HT1080 (cell line): ENCODE measurements at regions not wholly inside any gene's neighbourhood (a gene's known extent, or its start where the extent isn't known, plus 50 kb on each side); places are given as distances from the start of the nearest gene placed in this dataset.
"Not testable (repeated sequence)": the region's sequence is repeated elsewhere in the genome, so short reads cannot be mapped to it uniquely, and the experiment has no call there.

ENCODE experiments used
- DNase-seq: peaks from one replicate; pipeline ENCODE4 v3.0.0-alpha.2; 2015; ENCODE audit warnings: low read depth

DNA sequence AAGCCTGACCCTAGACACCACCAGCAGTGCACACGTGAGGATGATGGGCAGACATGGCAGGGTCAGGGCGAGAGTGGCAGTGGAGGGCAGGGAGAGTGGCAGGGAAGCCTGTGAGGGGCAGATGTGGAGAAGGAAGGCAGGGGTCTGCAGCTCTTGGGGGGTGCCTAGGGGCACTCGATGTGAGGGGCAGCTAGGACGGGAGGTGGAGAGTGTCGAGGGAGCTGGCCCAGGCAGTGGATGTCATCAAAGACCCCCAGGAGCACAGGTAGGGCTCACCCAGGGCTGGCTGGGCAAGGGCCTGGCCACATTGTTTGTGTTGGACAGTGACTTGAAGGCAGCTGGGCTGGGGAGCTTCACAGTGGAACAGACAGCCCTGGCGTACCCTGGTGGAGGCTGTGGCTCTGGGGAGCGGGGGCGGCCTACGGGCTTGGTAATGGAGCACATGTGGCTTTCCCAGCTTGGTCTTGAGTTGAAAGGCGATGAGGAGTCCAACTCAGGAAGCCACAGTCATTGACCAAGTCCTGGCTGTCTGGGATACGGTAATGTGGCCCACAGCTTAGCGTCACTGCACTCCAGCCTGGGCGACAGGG is 87.1 kb downstream of the RTP5 start:
- DNase-seq, result no peak

- no peak for DNase-seq
Measured at GRCh38 chr2:241957276-241957675, 87.7 kb downstream of the RTP5 start.

DNA sequence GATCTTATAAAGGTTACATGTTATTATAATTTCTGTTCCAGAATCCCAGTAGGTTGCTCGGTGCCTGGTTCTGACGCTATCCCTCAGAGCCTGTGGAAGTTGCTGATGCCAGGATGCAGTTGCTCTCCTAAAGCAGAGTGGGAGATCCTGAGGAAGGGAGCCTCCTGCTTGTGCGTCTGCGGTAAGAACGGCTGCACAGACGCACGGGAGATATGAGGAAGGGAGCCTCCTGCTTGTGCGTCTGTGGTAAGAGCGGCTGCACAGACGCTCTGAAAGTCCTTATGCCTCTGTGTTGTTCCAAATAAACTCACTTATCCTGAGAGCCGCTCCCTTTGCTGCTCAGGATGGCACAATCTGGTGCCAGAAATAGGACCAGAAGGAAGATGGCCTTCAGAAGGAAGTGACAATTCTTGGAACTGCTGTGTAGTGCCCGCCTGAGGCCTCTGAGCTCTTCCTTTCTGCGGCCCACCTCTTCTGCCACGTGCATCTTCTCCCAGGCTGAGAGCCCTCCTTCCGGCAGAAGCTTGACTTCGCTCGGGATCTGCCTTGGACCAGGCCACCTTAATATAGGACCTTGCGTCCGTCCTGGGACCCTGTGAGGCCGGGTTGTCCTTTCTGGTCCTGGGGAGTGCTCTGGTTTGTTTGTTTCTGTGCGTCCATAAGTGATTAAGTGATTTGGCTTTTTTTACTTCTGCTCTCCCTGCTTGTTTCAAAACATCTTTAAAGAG is 89.5 kb downstream of the RTP5 start:
- no peak for DNase-seq

DNA sequence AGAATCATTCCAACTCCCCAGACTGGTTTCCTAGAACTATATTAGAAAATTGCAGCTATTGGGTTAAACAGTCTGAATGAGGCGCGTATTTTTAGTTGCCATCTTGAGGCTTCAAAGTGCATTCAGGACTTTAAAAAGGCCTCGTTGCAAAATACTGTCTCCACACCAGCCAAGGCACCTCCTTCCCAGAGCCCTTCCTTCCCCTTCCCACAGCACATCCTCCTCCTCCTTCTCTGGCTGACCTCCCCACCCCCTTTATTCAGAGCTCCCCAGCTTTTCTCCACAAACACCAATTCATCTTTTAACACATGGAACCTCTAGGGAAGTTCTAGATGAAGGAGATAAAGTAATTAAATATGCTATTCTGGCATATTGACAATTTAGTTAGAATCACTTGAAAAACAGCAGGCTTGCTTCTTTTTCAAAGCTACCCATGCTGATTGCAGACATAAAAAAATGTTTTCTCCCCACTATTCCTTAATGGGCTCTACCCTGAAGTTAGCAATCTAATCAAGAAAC is 90.3 kb downstream of the RTP5 start:
- DNase-seq, result no peak

DNA sequence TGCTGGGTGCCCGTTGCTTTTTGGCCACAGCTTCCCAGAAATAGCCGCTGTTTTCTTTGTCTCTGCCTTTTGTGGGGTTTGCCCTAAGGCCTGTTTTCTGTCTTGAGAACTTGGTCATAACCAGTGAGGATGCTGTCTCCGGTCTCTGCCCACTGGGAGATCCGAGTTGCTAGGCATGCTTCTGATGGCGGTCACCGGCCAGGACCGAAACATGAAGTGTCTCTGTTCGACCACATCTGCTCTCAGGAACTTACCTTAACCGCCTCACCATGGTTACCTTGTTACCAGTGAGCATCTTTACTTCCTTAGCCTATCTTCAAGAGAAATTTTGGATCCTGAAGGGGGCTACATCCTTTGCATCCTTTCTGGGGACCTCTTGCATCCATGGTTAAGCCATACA is 91.9 kb downstream of the RTP5 start:
- DNase-seq, result no peak

DNA sequence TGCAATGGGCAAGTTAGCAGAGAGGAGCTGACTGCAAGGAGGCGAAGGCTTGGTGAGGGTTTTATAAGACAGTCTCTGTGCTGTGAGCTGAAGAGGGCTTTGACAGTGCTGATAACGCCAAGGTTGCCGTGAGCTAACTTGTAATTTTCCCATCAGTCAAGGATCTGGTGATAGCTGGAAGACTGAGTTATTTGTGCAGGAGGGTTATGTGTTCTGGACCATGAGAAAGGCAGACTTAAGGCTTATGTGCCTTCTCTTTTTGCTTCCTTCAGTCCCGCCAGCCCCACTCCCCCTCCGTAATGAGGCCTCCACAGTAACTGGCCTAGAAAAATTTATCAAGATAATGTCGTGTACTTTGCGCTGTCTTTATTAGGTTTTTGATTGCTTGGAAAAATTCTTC is 94.6 kb downstream of the RTP5 start:
- no peak for DNase-seq

DNA sequence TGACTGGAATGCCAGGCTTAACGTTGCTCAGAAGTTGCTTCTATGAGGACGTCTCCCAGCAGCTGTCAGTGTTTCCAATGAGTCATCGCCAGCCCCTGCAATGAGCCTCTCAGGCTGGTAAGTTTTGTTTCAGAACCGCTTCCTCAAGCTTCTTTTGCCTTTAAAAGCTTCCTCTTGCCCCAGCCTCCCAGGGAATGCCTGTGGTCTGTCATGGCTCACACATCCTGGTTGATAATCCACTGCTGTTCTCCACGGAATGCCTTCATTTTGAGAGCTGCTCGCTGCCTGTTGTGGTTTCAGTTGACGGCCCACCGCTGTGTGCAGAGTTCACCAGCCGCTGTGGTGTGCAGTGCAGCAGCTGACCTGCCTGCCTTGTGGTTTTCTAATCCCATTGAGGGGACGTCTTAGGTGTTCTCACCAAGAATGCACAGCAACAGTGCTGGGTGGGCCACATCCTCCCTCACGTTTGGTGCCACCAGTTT is 96.4 kb downstream of the RTP5 start:
- peak; percentile 98 for DNase-seq

DNA sequence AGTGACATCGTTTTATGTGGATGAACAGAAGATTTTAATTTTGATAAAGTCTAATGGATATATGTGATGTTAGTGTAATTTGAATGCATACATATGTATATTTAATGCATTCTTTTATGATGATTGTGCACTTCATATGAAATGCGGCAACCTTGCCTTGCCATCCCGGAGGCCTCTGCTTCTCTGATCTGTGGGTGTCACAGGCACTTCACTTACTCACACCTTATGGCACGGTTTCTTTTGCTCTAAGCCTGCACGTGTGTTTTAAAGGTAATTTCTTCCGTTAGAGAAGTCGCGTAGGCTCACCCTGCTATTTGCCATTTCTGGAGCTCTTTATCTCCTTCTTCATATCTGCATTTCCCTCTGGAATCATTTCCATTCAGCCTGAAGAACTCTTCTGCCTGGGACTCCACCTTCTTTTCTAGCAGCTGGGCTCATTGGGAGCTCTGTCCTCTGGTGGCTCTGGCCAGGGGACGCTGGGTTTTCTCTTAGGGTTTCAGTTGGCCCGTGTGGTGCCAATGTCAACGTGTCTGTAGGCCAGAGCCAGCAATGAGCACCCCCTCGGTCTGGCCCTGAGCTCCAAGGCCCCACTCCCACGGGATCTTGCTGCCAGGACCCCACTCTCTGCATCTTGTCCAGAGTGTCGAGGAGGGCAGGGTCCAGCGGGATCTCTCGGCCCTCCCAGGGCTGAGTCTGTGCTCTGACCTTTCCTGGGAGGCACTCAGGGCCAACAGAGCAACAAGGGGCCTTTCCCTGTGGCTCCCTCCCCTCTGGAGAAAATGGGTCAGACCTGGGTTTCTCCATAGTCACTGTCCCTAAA is 97.3 kb downstream of the RTP5 start:
- no peak for DNase-seq

DNA sequence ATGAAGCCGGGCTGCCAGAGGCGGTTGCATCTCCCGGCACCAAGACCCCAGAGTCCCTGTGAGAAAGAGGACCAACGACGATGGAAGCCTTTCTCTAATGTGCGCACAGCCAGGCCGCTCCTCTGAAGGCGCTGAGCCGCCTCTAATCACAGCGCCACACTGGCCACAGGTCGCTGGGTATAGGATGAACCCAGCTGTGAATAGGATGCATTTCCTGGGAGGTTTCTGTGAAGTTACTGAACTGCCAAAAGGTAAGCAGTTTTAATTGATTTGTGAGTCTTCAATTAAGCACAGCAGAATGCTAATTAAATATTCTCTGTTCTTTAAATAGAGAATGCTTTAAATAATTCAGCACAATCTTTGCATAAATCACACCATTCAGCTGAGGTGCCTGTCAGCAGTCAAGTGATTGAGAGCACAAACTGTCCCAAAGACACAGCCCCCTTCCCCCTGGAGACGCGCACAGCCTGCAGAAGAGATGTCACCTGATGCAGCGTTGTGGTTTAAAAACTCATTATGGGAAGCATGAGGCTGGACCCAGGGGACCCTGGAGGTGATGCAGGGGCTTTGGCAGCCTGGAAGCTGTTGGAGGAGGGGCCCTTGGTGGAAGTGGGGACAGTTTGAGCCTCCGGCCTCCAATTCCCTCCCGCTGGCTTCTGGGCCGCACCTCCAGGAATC is 98.1 kb downstream of the RTP5 start:
- no peak for DNase-seq

DNA sequence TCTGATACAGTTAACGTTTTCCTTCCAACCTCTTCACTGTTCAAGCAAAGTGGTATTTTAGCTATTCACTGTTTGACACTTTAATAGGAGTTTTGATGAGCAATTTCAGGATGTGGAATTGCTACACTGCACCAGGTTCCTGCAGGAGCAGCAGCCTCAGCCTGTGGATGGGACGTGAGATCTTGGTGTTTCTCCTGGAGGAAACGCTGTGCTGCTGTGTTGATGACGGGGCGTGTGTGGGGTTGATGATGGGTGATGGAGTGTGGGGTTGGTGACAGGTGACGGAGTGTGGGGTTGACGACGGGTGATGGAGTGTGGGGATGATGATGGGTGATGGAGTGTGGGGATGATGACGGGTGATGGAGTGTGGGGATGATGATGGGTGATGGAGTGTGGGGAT is 98.9 kb downstream of the RTP5 start:
- DNase-seq, result no peak

DNA sequence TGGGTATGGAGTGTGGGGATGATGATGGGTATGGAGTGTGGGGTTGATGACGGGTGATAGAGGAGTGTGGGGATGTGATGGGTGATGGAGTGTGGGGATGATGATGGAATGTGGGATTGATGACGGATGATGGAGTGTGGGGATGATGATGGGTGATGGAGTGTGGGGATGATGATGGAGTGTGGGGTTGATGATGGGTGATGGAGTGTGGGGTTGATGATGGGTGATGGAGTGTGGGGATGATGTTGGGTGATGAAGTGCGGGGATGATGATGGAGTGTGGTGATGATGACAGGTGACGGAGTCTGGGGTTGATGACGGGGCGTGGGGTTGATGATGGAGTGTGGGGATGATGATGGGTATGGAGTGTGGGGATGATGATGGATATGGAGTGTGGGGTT is 99.7 kb downstream of the RTP5 start:
- not testable (repeated sequence) for DNase-seq

- DNase-seq, result no peak
Measured at GRCh38 chr2:241970716-241971115, 101.2 kb downstream of the RTP5 start.

GRCh38 chr2:241974096-241974495 is 104.6 kb downstream of the RTP5 start:
- DNase-seq, result no peak

DNA sequence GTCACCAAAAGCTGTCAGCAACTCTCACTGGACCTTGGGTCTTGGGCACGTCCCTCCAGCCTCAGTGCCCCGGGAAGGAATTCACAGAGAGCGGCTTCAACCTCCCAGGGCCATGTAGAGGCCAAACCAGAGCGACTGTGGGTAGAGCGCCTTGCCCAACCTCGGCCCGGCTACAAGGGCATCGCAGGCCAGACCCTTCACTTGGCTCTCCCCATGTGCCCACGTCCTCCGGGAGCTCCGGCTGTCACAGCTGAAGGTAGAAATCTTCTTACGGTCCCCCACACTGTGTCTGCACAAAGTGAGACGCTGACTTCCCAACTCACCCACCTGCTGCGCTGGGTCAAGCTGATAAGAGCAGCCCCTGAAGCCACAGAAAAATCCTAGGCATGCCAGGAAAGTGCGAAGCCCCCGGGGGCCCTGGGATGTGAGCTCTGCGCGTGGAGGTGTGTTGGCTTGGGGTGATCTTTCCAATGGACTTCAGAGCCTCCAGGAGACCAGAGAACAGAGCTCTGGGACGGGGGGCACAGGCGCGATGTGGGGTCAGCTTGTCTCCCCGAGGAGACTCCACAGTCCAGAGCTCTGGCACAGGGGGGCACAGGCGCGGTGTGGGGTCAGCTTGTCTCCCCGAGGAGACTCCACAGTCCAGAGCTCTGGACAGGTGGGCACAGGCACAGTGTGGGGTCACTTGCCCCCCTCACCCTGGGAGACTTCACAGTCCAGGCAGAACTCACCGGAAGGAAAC is 105.5 kb downstream of the RTP5 start:
- no peak for DNase-seq

DNA sequence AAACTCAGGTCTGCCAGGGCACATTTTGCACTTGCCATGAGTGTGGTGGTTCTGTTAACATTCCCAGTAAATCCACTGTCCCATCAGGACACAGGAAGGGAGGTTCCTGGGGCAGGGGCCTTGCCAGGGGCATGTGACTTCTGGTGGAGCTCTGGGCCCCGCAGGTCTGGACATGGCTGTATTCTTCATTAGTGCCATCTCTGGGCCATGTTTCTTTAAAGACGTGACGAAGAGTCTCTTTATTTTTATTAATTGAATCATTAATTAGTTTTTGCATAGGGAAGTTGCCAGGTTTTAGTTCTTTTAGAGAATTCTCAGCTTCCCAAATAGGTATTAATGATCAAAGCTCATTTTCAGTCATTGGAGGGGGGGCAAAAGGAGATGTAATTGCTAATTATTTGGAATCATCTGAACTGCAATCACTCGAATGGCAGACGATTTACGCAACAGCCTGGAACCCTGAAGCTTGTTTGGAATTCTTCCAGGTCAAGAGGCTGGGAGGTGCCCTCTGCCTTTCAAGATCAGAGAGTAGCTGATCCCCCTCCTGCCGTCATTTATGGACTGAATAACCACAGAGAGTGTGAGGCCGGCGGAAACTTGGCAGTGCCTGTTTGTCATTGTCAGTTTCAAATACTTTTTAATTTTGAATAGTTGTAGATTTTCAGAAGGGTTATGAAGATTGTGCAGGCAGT is 106.2 kb downstream of the RTP5 start:
- no peak for DNase-seq

GRCh38 chr2:241976296-241976695 is 106.8 kb downstream of the RTP5 start:
- DNase-seq, result no peak

GRCh38 chr2:241977557-241978300 is 108.2 kb downstream of the RTP5 start:
- no peak for DNase-seq

GRCh38 chr2:241978670-241979069 is 109.1 kb downstream of the RTP5 start:
- DNase-seq, result no peak

DNA sequence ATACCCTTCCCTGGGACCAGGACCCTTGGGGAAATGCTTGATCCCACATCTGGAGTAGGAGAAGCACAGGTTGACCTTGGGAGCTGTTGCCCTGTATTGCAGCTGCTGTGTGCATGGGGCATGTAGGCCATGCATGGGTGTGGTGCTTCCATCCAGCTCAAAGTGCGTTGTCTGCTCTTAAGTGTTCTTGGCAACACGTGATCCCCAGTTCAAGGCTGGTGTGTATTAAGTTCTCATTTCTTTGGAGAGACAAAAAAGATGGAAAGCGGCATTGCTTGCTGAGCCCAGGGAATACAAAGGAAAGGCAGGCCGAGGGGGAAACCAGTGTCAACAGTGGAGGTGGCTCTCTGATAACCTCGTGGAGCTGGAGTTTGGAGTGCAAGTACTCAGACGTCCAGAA is 110.7 kb downstream of the RTP5 start:
- DNase-seq, result no peak
